ENCODE measurements at regions not wholly inside any gene's neighbourhood (a gene's known extent, or its start where the extent isn't known, plus 50 kb on each side); places are given as distances from the start of the nearest gene placed in this dataset.

- no peak for TF ChIP-seq CTCF (IDR thresholded peaks at IDR 0.05; ENCODE audit: poor library complexity, severe bottlenecking)
- TF ChIP-seq EP300 (conservative IDR thresholded peaks at IDR 0.05; ENCODE audit: poor library complexity, severe bottlenecking), result no peak
- TF ChIP-seq POLR2AphosphoS5 (IDR thresholded peaks at IDR 0.05), result no peak
- no peak for TF ChIP-seq MXI1 (conservative IDR thresholded peaks at IDR 0.05; ENCODE audit: poor library complexity, severe bottlenecking)
- TF ChIP-seq EZH2 (IDR thresholded peaks at IDR 0.05; ENCODE audit: borderline replicate concordance, insufficient read depth, low read length, poor library complexity, severe bottlenecking), result no peak
- TF ChIP-seq REST (IDR thresholded peaks at IDR 0.05; ENCODE audit: borderline replicate concordance), result no peak
- TF ChIP-seq RAD21 (conservative IDR thresholded peaks at IDR 0.05), result no peak
- TF ChIP-seq TAF1 (IDR thresholded peaks at IDR 0.05; ENCODE audit: low read depth), result no peak
Measured at GRCh38 chrX:9144701-9145241, 110.8 kb upstream of the FAM9B start.
